Sciatic nerve (tissue), 2 donors: ENCODE measurements at regions not wholly inside any gene's neighbourhood (a gene's known extent, or its start where the extent isn't known, plus 50 kb on each side); places are given as distances from the start of the nearest gene placed in this dataset.
"Not testable (repeated sequence)": the region's sequence is repeated elsewhere in the genome, so short reads cannot be mapped to it uniquely, and the experiment has no call there.

Experiments used
- ATAC-seq: fragments of 200-7000 bp; cut with Tn5 transposase; one replicate; pipeline ENCODE4 v1.9.1; 2020; ENCODE audit warnings: mild to moderate bottlenecking, moderate library complexity
- DNase-seq: peaks from one replicate; pipeline ENCODE4 v3.0.0-alpha.2; 2020; ENCODE audit warnings: low spot score
- intact Hi-C: fragments of 100-400 bp; cut with DNase I; formaldehyde crosslinking; loops from one replicate; pipeline ENCODE4 v1.14.2; 2022
- donor health status: DM: no; HTN: no; CAD: no.
- donor health status: DM: no; HTN: no; CAD: no.

GRCh38 chr3:177887475-177887874, 648.8 kb upstream of the KCNMB2 start:
- DNase-seq (no peak), ATAC-seq (no peak)
- intact Hi-C loops = no loop called here

- DNase-seq (no peak), ATAC-seq (no peak)
- intact Hi-C loops = no loop called here
Measured at GRCh38 chr3:177889161-177889560, 647.1 kb upstream of the KCNMB2 start.

GRCh38 chr3:177889652-177890358, 646.4 kb upstream of the KCNMB2 start:
- no peak for ATAC-seq
- intact Hi-C loops = no loop called here
- no peak for DNase-seq

- DNase-seq (no peak), ATAC-seq (no peak)
- intact Hi-C loops = no loop called here
Measured at GRCh38 chr3:177890359-177890683, 645.9 kb upstream of the KCNMB2 start.

- intact Hi-C loops, DNase-seq, ATAC-seq: not testable (repeated sequence)
Measured at GRCh38 chr3:177891569-177891968, 644.7 kb upstream of the KCNMB2 start.

GRCh38 chr3:177893331-177893730, 642.9 kb upstream of the KCNMB2 start:
- intact Hi-C loops = no loop called here
- ATAC-seq (no peak), DNase-seq (no peak)

- no peak for DNase-seq
- ATAC-seq = no peak
Measured at GRCh38 chr3:177894081-177894728, 642.0 kb upstream of the KCNMB2 start.

GRCh38 chr3:177898185-177898584, 638.1 kb upstream of the KCNMB2 start:
- DNase-seq (no peak), ATAC-seq (peak; percentile 28)
- intact Hi-C loops = no loop called here

More at GRCh38 chr3:177894081-177894728, 642.0 kb upstream of the KCNMB2 start:
- intact Hi-C loops = no loop called here

GRCh38 chr3:177899275-177900067, 636.8 kb upstream of the KCNMB2 start:
- intact Hi-C loops = no loop called here
- DNase-seq (no peak), ATAC-seq (no peak)

- no peak for ATAC-seq
- no peak for DNase-seq
- intact Hi-C loops = no loop called here
Measured at GRCh38 chr3:177902876-177903275, 633.4 kb upstream of the KCNMB2 start.

GRCh38 chr3:177904621-177905020, 631.6 kb upstream of the KCNMB2 start:
- DNase-seq (no peak), ATAC-seq (no peak)
- intact Hi-C loops = no loop called here

- intact Hi-C loops = no loop called here
- DNase-seq (no peak), ATAC-seq (peak; percentile 74)
Measured at GRCh38 chr3:177905173-177906125, 630.8 kb upstream of the KCNMB2 start.

- intact Hi-C loops = no loop called here
- peak; percentile 92 for ATAC-seq
Measured at GRCh38 chr3:177906126-177906511, 630.1 kb upstream of the KCNMB2 start.

GRCh38 chr3:177906578-177907229, 629.5 kb upstream of the KCNMB2 start:
- DNase-seq = no peak
- no peak for ATAC-seq
- intact Hi-C loops = no loop called here

More at GRCh38 chr3:177906126-177906511, 630.1 kb upstream of the KCNMB2 start:
- no peak for DNase-seq

- ATAC-seq, intact Hi-C loops, DNase-seq: not testable (repeated sequence)
Measured at GRCh38 chr3:177909530-177909929, 626.7 kb upstream of the KCNMB2 start.

- no peak for DNase-seq
- no peak for ATAC-seq
- intact Hi-C loops = no loop called here
Measured at GRCh38 chr3:177914224-177914623, 622.0 kb upstream of the KCNMB2 start.

GRCh38 chr3:177916461-177916860, 619.8 kb upstream of the KCNMB2 start:
- no peak for DNase-seq
- no peak for ATAC-seq
- intact Hi-C loops = no loop called here

GRCh38 chr3:177917234-177917861, 618.9 kb upstream of the KCNMB2 start:
- intact Hi-C loops = no loop called here
- no peak for ATAC-seq
- no peak for DNase-seq
